Stimulated activated naive CD8-positive, alpha-beta T cell treated with anti-CD3 and anti-CD28 coated beads, Interleukin-15, amount 100 ng/mL, for 72 hours (primary cell): ENCODE measurements at regions not wholly inside any gene's neighbourhood (a gene's known extent, or its start where the extent isn't known, plus 50 kb on each side); places are given as distances from the start of the nearest gene placed in this dataset.

Experiments
- ATAC-seq: fragments of 150-1000 bp; cut with Tn5 transposase; 2 replicates; pipeline ENCODE4 v1.10.0; 2021; ENCODE audit warnings: mild to moderate bottlenecking, moderate library complexity
- DNase-seq, 2 donors: peaks; one replicate each; pipeline ENCODE4 v3.0.0; 2021 to 2022
- H3K27ac Mint-ChIP-seq, 2 donors: one replicate each; pipeline ENCODE4 v1.8.0; 2022; ENCODE audit warnings: mild to moderate bottlenecking in 2 of 2, mixed read lengths in 2 of 2, moderate library complexity in 2 of 2
- H3K27me3 Mint-ChIP-seq: one replicate; pipeline ENCODE4 v1.8.0; 2022; ENCODE audit warnings: mixed read lengths
- H3K4me1 Mint-ChIP-seq: one replicate; pipeline ENCODE4 v1.8.0; 2022; ENCODE audit warnings: mild to moderate bottlenecking, mixed read lengths
- H3K4me3 Mint-ChIP-seq, 2 donors: one replicate each; pipeline ENCODE4 v1.8.0; 2022; ENCODE audit warnings: mild to moderate bottlenecking in 2 of 2, mixed read lengths in 2 of 2, moderate library complexity in 1 of 2
- H3K9me3 Mint-ChIP-seq, 2 donors: one replicate each; pipeline ENCODE4 v1.8.0; 2022; ENCODE audit warnings: mixed read lengths in 2 of 2

DNA sequence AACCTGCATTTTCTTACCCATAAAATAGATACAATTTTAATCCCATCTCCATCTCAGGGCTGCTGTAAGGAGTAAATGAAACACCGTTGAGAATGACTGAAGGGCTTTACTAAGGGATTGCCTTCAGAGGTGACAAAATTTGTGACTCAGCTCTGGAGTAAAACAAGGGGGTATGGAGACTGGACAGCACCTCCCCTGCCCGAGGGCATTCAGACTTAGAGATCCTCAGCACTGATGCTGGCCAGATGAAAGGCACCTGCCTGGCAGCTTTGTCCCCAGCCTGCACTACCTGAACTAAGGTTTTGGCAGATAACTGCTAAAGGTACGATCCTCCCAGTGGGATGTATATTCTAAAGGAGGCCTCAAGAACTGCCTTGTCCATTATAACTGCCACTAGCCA, 84.7 kb upstream of the CALM2 start:
- no peaks in the 10 kb centered on the region for H3K9me3 Mint-ChIP-seq
- ATAC-seq = no peak
- H3K4me3 Mint-ChIP-seq = no peak overlapping the region

DNA sequence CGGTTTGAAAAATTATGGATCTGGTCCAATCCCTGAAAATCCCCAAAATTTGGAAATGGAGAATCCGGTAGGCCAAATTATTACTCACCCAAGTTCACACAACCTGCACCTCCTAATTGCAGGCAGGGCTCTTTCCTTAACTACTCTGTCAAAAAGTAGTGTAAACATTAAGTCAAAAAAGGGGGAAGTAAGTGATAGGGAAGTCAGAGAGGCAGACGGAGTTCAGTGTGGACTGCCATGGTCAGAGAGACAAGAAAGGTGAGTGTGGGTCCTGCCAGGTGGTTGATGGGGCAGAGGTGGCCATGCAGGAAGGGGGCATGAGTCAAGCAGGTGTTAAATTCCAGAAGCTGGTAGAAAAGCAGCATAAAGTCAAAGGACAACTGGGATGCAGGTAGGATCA, 83.5 kb upstream of the CALM2 start:
- Mint-ChIP-seq H3K27me3 (peaks cover 7% of the 10 kb centered on the region), H3K27ac (peak overlapping the region in 1 of 2 donors; percentile 17), H3K4me3 (no peak overlapping the region), H3K9me3 (no peaks in the 10 kb centered on the region), H3K4me1 (peaks cover 8% of the 10 kb centered on the region)
- DNase-seq (no peak), ATAC-seq (no peak)

More for the DNA sequence above, 84.7 kb upstream of the CALM2 start:
- DNase-seq = no peak
- Mint-ChIP-seq H3K27ac (no peak overlapping the region), H3K27me3 (peaks cover 7% of the 10 kb centered on the region), H3K4me1 (peaks cover 8% of the 10 kb centered on the region)

DNA sequence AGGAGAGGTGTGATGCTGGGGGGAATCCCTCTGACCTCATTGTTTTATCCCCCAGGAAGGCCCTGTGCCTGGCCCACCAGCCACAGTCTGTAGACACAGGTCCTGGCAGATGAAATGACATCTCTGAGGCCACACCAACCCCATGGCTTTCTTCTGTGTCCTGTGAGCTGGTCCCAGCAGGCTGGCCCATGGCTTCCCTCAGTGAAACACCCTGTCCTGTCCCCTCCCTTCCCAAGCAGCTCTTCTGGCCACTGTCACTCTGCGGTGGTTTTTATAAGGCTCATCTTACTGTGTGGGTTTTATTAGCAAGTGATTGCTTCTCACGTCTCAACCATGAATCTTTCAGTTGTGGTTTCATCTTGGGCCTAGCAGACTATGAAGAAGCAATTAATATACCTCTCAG, 81.6 kb upstream of the CALM2 start:
- Mint-ChIP-seq H3K9me3 (no peaks in the 10 kb centered on the region), H3K4me1 (peaks cover 8% of the 10 kb centered on the region), H3K27me3 (peaks cover 7% of the 10 kb centered on the region), H3K27ac (peak overlapping the region; percentile 27), H3K4me3 (no peak overlapping the region)
- DNase-seq = no peak
- ATAC-seq = peak; percentile 85

DNA sequence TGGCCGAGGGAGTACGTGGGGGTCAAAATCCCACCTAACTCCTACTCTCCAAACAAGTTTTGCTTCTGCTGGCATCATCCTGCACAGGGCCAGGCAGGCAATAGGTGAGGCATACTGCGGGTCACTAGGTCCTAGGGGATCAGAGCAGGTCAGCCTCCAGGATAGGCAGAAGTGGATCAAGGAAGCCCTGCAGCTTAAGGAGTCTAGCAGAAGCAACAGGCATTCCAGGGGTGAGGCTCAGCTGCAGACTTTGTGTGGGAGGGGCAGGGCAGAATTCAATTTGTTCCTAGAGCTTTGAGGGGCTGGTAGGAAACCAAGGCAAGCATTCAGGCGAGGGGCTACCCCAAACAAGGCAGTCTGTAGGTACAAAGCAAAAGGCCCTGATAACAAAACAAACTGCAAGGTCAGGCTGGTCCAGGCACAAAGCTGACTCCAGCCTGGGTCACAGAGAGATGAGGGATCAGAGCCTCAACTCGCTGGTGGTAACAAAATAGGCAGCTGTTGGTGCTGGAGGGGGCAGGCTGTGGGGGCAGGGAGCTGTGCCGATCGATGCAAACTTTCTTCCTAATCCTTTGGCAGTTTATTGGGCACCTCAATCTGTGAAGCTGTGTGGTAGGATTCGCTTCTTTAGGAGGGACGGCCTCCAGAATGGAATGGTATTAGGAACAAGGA, 80.2 kb upstream of the CALM2 start:
- DNase-seq = no peak
- H3K4me1 Mint-ChIP-seq = peaks cover 8% of the 10 kb centered on the region
- no peaks in the 10 kb centered on the region for H3K9me3 Mint-ChIP-seq
- no peak for ATAC-seq
- peaks cover 7% of the 10 kb centered on the region for H3K27me3 Mint-ChIP-seq
- no peak overlapping the region for H3K4me3 Mint-ChIP-seq
- H3K27ac Mint-ChIP-seq = peak overlapping the region in 1 of 2 donors; percentile 15

DNA sequence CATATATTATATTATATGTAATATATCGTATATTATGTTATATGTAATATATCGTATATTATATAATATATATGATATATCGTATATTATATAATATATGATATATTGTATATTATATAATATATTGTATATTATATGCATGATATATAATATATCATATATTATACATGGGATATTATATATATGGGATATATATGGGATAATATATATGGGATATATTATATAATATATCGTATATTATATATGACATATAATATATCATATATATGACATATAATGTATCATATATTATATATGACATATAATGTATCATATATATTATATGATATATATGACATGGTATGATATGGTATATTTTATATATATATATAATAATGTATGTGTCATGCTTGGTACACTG, 79.5 kb upstream of the CALM2 start:
- Mint-ChIP-seq H3K9me3 (no peaks in the 10 kb centered on the region), H3K27ac (no peak overlapping the region), H3K4me1 (peaks cover 8% of the 10 kb centered on the region), H3K4me3 (no peak overlapping the region), H3K27me3 (peaks cover 7% of the 10 kb centered on the region)
- no peak for DNase-seq
- ATAC-seq = no peak

DNA sequence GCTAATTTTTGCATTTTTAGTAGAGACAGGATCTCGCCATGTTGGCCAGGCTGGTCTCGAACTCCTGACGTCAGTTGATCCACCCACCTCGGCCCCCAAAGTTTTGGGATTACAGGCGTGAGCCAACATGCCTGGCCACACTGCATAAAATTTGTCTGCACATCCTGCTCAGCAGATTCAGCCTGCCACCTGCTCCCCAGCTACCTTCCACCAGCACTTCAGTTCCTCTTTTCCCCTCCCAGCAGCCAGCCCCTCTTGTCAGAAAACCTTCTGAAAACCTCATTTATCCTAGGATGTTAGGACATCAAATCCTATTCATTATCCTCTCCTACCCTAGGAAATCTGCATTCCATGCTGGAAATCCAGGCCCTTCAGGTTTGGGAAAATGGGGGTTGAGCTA, 78.2 kb upstream of the CALM2 start:
- peaks cover 7% of the 10 kb centered on the region for H3K27me3 Mint-ChIP-seq
- no peaks in the 10 kb centered on the region for H3K9me3 Mint-ChIP-seq
- no peak overlapping the region for H3K4me3 Mint-ChIP-seq
- peak overlapping the region in 1 of 2 donors; percentile 30 for H3K27ac Mint-ChIP-seq
- H3K4me1 Mint-ChIP-seq = peaks cover 8% of the 10 kb centered on the region
- DNase-seq (no peak), ATAC-seq (no peak)

DNA sequence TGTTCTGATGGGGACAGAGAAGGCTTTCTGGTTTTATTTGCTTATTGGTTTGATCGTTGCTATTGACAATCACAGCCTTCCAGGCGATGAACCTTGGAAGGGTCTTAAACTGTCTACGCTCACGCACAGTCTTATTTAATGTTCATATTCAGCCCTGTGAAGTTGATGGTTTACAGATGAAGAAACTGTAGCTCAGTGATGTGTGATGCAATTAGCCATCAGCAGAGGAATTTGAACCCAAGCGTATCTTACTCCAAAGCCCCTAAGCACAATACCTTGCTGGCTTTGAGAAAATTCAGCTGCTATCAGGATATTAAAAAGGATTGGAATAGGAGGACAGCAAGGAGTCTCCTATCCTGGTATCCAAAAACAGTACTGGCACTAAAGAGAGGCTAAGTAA, 77.1 kb upstream of the CALM2 start:
- no peak for ATAC-seq
- H3K9me3 Mint-ChIP-seq = no peaks in the 10 kb centered on the region
- no peak overlapping the region for H3K4me3 Mint-ChIP-seq
- H3K27me3 Mint-ChIP-seq = no peaks in the 10 kb centered on the region
- no peak for DNase-seq
- H3K27ac Mint-ChIP-seq = no peak overlapping the region
- peaks cover 8% of the 10 kb centered on the region for H3K4me1 Mint-ChIP-seq

DNA sequence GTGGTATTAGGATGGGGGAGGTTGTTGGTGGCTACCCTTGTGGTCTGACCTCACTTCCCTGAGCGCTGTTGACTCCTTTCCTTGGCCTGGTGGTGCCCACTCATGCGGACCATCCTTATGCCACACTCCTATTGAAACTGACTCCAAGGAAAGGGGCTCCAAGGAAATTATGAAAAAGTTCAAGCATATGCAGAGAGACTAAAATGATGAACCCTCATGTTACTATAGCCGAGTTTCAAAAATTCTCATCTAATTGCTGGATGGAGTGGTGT, 75.0 kb upstream of the CALM2 start:
- Mint-ChIP-seq H3K9me3 (no peaks in the 10 kb centered on the region), H3K4me1 (no peaks in the 10 kb centered on the region)
- no peak for DNase-seq

DNA sequence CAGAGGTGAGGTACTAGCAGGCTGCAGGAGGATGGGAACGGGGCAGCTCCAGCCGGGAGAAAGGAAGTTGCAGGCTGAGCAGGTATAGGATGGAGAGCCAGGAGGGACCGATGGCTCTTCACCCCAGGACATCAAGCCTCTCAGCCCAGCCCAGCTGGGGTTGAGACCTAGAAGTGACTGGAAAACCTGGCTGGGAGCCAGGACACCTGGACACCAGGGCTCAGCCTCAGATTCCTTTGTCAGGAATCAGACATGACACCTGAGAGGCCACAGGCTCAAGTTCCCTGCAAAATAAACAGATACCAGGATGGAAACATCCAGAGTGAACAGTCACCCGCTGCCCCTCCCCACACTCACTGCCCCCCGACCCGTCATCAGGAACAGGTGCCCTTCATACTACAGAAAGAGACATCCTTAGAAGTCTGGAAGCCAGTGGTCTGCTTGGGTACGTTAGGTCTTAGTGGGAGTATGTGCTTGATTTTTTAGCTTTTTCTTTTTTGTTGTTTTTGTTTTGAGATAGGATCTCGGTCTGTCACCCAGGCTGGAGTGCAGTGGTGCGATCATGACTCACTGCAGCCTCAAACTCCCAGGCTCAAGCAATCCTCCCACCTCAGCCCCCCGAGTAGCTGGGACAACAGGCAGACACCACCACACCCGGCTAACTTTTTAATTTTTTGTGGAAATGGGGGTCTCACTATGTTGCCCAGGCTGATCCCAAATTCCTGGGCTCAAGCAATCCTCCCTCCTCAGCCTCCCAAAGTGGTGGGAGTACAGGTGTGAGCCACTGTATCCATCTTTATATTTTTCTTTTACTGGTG, 74.5 kb upstream of the CALM2 start:
- no peak overlapping the region for H3K4me3 Mint-ChIP-seq
- no peaks in the 10 kb centered on the region for H3K27me3 Mint-ChIP-seq
- ATAC-seq (no peak), DNase-seq (no peak)
- H3K9me3 Mint-ChIP-seq = no peaks in the 10 kb centered on the region
- H3K4me1 Mint-ChIP-seq = no peaks in the 10 kb centered on the region
- H3K27ac Mint-ChIP-seq = no peak overlapping the region

More for the DNA sequence above, 75.0 kb upstream of the CALM2 start:
- Mint-ChIP-seq H3K27ac (no peak overlapping the region), H3K27me3 (no peaks in the 10 kb centered on the region), H3K4me3 (no peak overlapping the region)
- no peak for ATAC-seq

DNA sequence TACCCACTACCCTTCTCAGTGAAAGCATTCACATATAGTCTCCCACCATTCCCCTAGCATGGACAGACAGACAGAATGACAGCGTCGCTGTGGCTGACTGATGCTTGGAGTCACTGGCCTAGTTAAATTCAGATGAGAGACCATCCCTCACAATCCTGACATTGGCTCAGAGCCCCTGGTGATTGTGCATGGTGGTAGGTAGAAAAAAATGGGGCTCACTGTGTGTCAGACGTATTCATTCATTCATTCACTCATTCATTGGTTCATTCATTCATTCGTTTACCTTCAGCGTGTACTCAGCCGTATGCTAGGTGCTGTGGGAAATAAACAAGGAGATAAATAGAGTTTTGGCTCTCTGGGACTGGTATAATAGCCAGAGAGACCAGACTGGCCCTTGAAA, 73.6 kb upstream of the CALM2 start:
- ATAC-seq (no peak), DNase-seq (no peak)
- Mint-ChIP-seq H3K27ac (no peak overlapping the region), H3K27me3 (no peaks in the 10 kb centered on the region), H3K4me3 (no peak overlapping the region), H3K4me1 (no peaks in the 10 kb centered on the region), H3K9me3 (no peaks in the 10 kb centered on the region)

DNA sequence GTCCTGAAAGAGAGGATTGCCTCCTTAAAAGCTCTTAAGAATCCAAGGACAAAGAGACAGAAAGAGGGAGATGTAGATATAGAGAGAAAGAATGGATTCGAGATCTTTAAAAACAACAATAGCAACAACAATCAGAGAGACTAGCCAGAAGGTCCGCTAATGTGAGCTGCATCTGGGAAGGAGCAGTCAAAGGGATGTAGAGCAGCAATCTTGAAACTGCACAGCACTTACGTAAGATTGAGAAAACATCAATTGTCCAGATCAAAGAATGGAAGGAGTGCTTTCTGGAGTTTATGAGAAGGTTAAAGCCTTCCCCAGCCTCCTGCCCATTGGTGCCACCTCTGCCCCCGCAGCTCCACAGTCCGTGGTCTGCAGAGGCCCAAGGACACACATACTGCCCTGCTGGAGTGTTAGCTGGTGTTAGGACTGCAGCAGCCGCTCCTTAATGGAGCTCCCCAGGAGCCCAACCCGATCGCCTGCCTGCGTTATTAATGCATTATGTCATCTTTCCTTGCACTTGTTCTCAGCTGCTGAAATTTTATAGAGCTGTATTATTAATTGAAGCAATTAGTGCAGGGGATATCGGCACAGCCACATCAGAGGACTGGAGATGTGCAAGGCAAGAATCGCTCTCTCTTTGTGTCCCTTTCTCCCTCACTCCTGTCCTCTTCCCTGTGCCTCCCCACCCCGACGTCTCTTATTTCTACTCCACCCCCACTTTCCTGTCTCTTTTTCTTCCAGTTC, 73.0 kb upstream of the CALM2 start:
- H3K4me1 Mint-ChIP-seq = no peaks in the 10 kb centered on the region
- H3K27me3 Mint-ChIP-seq = no peaks in the 10 kb centered on the region
- no peak overlapping the region for H3K4me3 Mint-ChIP-seq
- ATAC-seq (no peak), DNase-seq (no peak)
- H3K9me3 Mint-ChIP-seq = no peaks in the 10 kb centered on the region
- no peak overlapping the region for H3K27ac Mint-ChIP-seq

DNA sequence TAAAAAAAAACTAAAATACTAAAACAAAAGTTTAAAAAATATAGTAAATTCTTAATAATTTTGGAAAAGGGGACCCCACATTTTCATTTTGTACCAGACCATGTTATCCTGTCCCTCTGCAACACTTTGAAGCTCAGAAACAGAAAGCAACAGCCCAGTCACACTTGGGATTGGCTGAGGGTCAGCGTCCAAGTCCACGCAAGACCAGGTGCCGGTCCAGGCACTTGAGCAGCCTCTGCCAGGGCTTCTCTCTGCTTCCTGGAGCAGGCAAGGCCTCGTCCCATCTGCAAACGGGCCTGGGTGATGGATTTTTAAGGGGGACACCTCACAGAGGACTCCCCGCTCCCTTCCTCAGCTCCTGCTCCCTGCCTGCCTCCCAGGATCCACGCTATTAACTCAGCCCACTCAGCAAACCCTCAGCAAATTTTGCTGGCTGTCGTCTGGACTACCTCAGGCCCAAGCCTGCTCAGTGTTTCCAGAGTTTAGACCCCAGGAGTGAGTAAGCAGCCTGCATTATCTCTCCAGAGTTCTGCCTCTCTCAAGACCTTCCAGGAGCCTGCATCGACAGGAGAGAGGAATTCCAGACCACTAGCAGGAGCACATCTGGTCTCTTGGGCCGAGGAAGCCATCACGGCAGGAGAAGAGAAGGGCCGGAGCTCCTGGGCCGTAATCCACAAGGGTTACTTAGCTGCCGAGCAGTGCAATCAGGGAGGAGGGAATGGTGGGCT, 67.4 kb upstream of the CALM2 start:
- ATAC-seq = no peak
- Mint-ChIP-seq H3K27ac (no peak overlapping the region), H3K27me3 (no peaks in the 10 kb centered on the region), H3K9me3 (no peaks in the 10 kb centered on the region), H3K4me3 (no peak overlapping the region), H3K4me1 (no peaks in the 10 kb centered on the region)
- DNase-seq = no peak

DNA sequence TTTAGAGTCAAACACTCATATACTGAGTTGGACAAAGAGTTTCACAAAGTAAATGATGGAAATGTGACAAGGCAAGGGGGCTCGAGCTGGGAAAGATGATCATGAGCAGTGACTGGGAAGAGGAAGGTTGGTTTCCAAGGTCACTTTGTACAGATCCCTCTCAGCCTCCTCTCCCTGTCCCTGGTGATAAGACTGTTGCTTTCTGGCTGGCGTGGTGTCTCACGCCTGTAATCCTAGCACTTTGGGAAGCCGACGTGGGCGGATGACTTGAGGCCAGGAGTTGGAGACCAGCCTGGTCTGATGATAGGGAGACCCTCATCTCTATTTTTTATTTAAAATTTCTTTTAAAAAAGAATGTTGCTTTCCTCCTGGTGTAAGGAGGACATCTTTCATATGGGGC, 65.4 kb upstream of the CALM2 start:
- ATAC-seq (no peak), DNase-seq (no peak)
- Mint-ChIP-seq H3K27me3 (no peaks in the 10 kb centered on the region), H3K9me3 (no peaks in the 10 kb centered on the region), H3K27ac (no peak overlapping the region), H3K4me1 (peaks cover 5% of the 10 kb centered on the region), H3K4me3 (no peak overlapping the region)

DNA sequence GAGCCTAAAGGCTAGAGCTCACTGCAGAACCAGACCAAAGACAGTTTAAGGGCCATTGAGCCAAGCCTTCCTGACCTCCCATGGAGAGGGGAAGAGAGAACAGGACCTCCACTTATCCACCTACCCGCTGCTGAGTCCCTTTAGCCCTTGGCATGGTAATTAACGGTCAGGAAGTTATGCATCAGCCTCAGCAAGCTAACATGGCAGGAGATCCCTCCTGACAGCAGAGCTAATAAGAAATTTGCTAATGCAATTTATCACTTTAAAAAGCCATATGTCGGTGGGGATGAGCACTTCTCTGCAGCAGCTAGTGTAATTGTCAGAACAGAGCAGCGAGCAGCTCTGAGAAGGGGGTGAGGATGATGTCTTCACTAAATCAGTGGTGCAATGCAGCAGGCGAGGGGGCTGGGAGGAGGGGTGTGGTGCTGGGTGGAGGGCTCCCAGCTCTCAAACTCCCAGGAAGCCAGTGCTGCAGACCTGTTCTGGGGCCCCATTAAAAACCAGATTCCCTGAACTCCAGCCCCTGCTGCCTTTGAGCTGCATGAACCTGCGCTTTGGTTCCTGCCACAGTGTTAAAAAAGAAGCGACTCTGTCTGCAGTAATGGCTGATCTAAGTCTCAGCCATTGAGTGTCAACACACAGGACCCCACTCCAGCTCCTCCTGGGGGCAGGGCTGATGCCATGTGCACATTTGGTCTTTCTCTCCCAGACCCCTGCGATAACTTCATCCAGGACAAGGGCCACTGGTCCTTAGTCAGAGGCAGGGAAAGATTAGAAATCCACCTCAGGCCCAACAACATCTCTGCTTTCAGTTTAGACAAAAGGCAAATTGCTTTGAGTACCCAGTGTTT, 63.0 kb upstream of the CALM2 start:
- Mint-ChIP-seq H3K4me3 (no peak overlapping the region), H3K9me3 (no peaks in the 10 kb centered on the region), H3K27me3 (no peaks in the 10 kb centered on the region), H3K4me1 (peaks cover 5% of the 10 kb centered on the region), H3K27ac (no peak overlapping the region)
- DNase-seq = no peak
- no peak for ATAC-seq

DNA sequence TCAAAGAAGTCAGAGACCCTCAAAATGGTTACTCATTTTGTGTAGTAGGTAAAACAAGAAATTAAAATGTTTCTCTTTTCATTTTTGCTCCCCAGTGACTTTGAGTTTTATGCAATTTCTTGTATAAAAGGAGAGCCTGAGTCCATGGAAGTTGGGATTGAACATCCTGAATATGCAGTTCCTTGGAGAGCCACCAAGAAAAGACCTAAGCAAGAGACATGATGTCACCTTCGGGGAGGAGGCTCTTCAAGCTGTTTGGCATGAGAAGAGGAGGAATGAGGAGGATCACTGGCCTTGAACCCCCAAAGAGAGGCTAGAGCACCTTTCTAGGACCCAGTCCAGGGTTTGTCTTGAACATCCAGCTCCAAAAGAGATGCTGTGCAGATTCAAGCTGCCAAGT, 62.3 kb upstream of the CALM2 start:
- H3K9me3 Mint-ChIP-seq = no peaks in the 10 kb centered on the region
- no peak overlapping the region for H3K4me3 Mint-ChIP-seq
- H3K4me1 Mint-ChIP-seq = peaks cover 5% of the 10 kb centered on the region
- H3K27me3 Mint-ChIP-seq = no peaks in the 10 kb centered on the region
- DNase-seq (no peak), ATAC-seq (no peak)
- H3K27ac Mint-ChIP-seq = peak overlapping the region in 1 of 2 donors; percentile 23
